ENCODE measurements at regions not wholly inside any gene's neighbourhood (a gene's known extent, or its start where the extent isn't known, plus 50 kb on each side); places are given as distances from the start of the nearest gene placed in this dataset.
A peak's percentile ranks its signal among the peaks of the same experiment; 100 is the strongest.
"Not testable (repeated sequence)": the region's sequence is repeated elsewhere in the genome, so short reads cannot be mapped to it uniquely, and the experiment has no call there.

GRCh38 chrX:10469-11458 lies 270.4 kb upstream of the PLCXD1 start:
- not testable (repeated sequence) for H3K4me1 ChIP-seq; DNase-seq (ENCODE audit: low spot score in 2 of 2); H3K9me3 ChIP-seq; H3K27me3 ChIP-seq; H3K36me3 ChIP-seq; H3K4me3 ChIP-seq; H3K27ac ChIP-seq
- WGBS, 2 donors = 89% methylated on average over 1 of the region's 18 CpGs; no CpG with 5 or more reads in 1 of the 2 donors

GRCh38 chrX:13821-14443 lies 267.2 kb upstream of the PLCXD1 start:
- H3K27ac ChIP-seq; H3K4me1 ChIP-seq; H3K9me3 ChIP-seq; H3K27me3 ChIP-seq; DNase-seq (ENCODE audit: low spot score in 2 of 2); H3K36me3 ChIP-seq; H3K4me3 ChIP-seq: not testable (repeated sequence)
- 86 to 93% methylated on average over 8 to 10 of the region's 45 CpGs for WGBS, 2 donors

GRCh38 chrX:14452-14851 lies 266.7 kb upstream of the PLCXD1 start:
- not testable (repeated sequence) for H3K27me3 ChIP-seq; DNase-seq (ENCODE audit: low spot score in 2 of 2); H3K9me3 ChIP-seq; H3K4me1 ChIP-seq; H3K27ac ChIP-seq; H3K36me3 ChIP-seq; H3K4me3 ChIP-seq
- WGBS, 2 donors = 85% methylated on average over 4 of the region's 39 CpGs; no CpG with 5 or more reads in 1 of the 2 donors

GRCh38 chrX:18768-19454 lies 262.3 kb upstream of the PLCXD1 start:
- not testable (repeated sequence) for H3K9me3 ChIP-seq, H3K4me3 ChIP-seq, H3K4me1 ChIP-seq, H3K27ac ChIP-seq, H3K36me3 ChIP-seq, H3K27me3 ChIP-seq
- WGBS, 2 donors = 34% methylated on average over 15 of the region's 47 CpGs; no CpG with 5 or more reads in 1 of the 2 donors
- DNase-seq (ENCODE audit: low spot score in 2 of 2) = peak; percentile 23 to 62

GRCh38 chrX:19455-19827 lies 261.7 kb upstream of the PLCXD1 start:
- not testable (repeated sequence) for H3K9me3 ChIP-seq; DNase-seq (ENCODE audit: low spot score in 2 of 2); H3K27ac ChIP-seq; H3K4me1 ChIP-seq; H3K27me3 ChIP-seq; H3K36me3 ChIP-seq
- no CpG with 5 or more reads among the region's 41 CpGs for WGBS, 2 donors
- peak overlapping the region in 2 of 4 donors; percentile 20 to 46 for H3K4me3 ChIP-seq

- DNase-seq (ENCODE audit: low spot score in 2 of 2) = no peak
- no peak overlapping the region for H3K27ac ChIP-seq
- no peaks in the 10 kb centered on the region for H3K36me3 ChIP-seq
- WGBS, 2 donors = 14 to 54% methylated on average over 28 to 33 of the region's 56 CpGs
- no peaks in the 10 kb centered on the region for H3K27me3 ChIP-seq
- no peaks in the 10 kb centered on the region for H3K4me1 ChIP-seq
- TF ChIP-seq POLR2A (IDR thresholded peaks at IDR 0.05) (no peak), EP300 (IDR thresholded peaks at IDR 0.05) (no peak), CTCF (IDR thresholded peaks at IDR 0.05) (no peak)
- H3K4me3 ChIP-seq = peak overlapping the region in 2 of 4 donors; percentile 20 to 46
- no peaks in the 10 kb centered on the region for H3K9me3 ChIP-seq
Measured at GRCh38 chrX:19912-20571, 261.1 kb upstream of the PLCXD1 start.

- no CpG with 5 or more reads among the region's 6 CpGs for WGBS, 2 donors
- H3K4me3 ChIP-seq; H3K36me3 ChIP-seq; H3K4me1 ChIP-seq; H3K27me3 ChIP-seq; DNase-seq (ENCODE audit: low spot score in 2 of 2); H3K9me3 ChIP-seq; H3K27ac ChIP-seq: not testable (repeated sequence)
Measured at GRCh38 chrX:24139-24538, 257.0 kb upstream of the PLCXD1 start.

All from tibial nerve (tissue), 4 donors.